ENCODE measurements at regions not wholly inside any gene's neighbourhood (a gene's known extent, or its start where the extent isn't known, plus 50 kb on each side); places are given as distances from the start of the nearest gene placed in this dataset.
A peak's percentile ranks its signal among the peaks of the same experiment; 100 is the strongest.
"Not testable (repeated sequence)": the region's sequence is repeated elsewhere in the genome, so short reads cannot be mapped to it uniquely, and the experiment has no call there.

- H3K4me1 ChIP-seq (ENCODE audit: low read length); H3K9me3 ChIP-seq (replicated peaks; ENCODE audit: insufficient read depth, low read length); H3K9ac ChIP-seq (ENCODE audit: low read length); H3K9me2 ChIP-seq (replicated peaks; ENCODE audit: insufficient read depth, low read length); H2AFZ ChIP-seq (ENCODE audit: low read length); H3K4me2 ChIP-seq (ENCODE audit: low read depth, low read length); H4K20me1 ChIP-seq (ENCODE audit: insufficient read depth, low read length); H3K27me3 ChIP-seq (replicated peaks; ENCODE audit: insufficient read depth, low read length); H3K79me2 ChIP-seq (ENCODE audit: low read length); H3F3A ChIP-seq (ENCODE audit: insufficient read depth, low read length); H3K36me3 ChIP-seq (replicated peaks; ENCODE audit: insufficient read depth, low read length); H3K27ac ChIP-seq (ENCODE audit: low read length); DNase-seq; H3K4me3 ChIP-seq (ENCODE audit: low read length): not testable (repeated sequence)
These were observed 107.9 kb upstream of the FBXO28 start for GRCh38 chr1:224005973-224006372.

DNA sequence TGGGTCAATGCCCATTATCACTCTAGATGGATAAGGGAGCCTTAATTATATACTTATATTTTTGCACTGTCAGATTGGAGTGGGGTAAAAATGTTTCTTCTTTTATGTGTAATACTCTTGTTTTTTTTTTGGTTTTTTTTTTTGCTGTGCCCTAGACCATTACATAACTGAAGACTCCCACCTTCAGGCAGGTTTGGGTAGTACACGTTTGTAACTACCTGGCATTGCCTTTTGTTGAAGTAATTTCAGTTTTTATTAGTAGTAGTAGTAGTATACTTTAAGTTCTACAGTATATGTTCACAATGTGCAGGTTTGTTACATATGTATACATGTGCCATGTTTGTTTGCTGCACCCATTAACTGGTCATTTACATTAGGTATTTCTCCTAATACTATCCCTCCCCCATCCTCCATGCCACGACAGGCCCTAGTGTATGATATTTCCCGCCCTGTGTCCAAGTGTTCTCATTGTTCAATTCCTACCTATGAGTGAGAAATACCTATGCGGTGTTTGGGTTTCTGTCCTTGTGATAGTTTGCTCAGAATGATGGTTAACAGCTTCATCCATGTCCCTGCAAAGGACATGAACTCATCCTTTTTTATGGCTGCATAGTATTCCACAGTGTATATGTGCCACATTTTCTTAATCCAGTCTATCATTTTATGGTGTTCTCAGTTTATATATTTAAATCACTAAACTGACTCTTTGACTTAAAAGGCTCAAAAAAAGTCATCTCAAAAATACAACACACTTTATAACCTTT is 109.2 kb upstream of the FBXO28 start:
- not testable (repeated sequence) for H3K9me3 ChIP-seq (replicated peaks; ENCODE audit: insufficient read depth, low read length); H3K36me3 ChIP-seq (replicated peaks; ENCODE audit: insufficient read depth, low read length); H3K4me1 ChIP-seq (ENCODE audit: low read length); H3K9me2 ChIP-seq (replicated peaks; ENCODE audit: insufficient read depth, low read length); H3K4me2 ChIP-seq (ENCODE audit: low read depth, low read length); H2AFZ ChIP-seq (ENCODE audit: low read length); H3K27me3 ChIP-seq (replicated peaks; ENCODE audit: insufficient read depth, low read length); H3F3A ChIP-seq (ENCODE audit: insufficient read depth, low read length); H3K27ac ChIP-seq (ENCODE audit: low read length); H3K4me3 ChIP-seq (ENCODE audit: low read length); H3K79me2 ChIP-seq (ENCODE audit: low read length); H4K20me1 ChIP-seq (ENCODE audit: insufficient read depth, low read length); H3K9ac ChIP-seq (ENCODE audit: low read length)
- DNase-seq = peak; percentile 56
- TF ChIP-seq CTCF (IDR thresholded peaks at IDR 0.05; ENCODE audit: low read length) = peak; percentile 45

GRCh38 chr1:224003896-224004295 is 110.0 kb upstream of the FBXO28 start:
- not testable (repeated sequence) for H3K4me1 ChIP-seq (ENCODE audit: low read length); H3K4me2 ChIP-seq (ENCODE audit: low read depth, low read length)

GRCh38 chr1:224001757-224002156 is 112.2 kb upstream of the FBXO28 start:
- not testable (repeated sequence) for H3K9me2 ChIP-seq (replicated peaks; ENCODE audit: insufficient read depth, low read length); H2AFZ ChIP-seq (ENCODE audit: low read length); H3K27me3 ChIP-seq (replicated peaks; ENCODE audit: insufficient read depth, low read length); H3K79me2 ChIP-seq (ENCODE audit: low read length); H4K20me1 ChIP-seq (ENCODE audit: insufficient read depth, low read length); H3K4me3 ChIP-seq (ENCODE audit: low read length); H3K4me2 ChIP-seq (ENCODE audit: low read depth, low read length); DNase-seq; H3K4me1 ChIP-seq (ENCODE audit: low read length); H3K9ac ChIP-seq (ENCODE audit: low read length); H3K36me3 ChIP-seq (replicated peaks; ENCODE audit: insufficient read depth, low read length); H3K27ac ChIP-seq (ENCODE audit: low read length); H3K9me3 ChIP-seq (replicated peaks; ENCODE audit: insufficient read depth, low read length); H3F3A ChIP-seq (ENCODE audit: insufficient read depth, low read length)

More at GRCh38 chr1:224003896-224004295, 110.0 kb upstream of the FBXO28 start:
- H2AFZ ChIP-seq (ENCODE audit: low read length); H4K20me1 ChIP-seq (ENCODE audit: insufficient read depth, low read length); H3F3A ChIP-seq (ENCODE audit: insufficient read depth, low read length); H3K27me3 ChIP-seq (replicated peaks; ENCODE audit: insufficient read depth, low read length); H3K36me3 ChIP-seq (replicated peaks; ENCODE audit: insufficient read depth, low read length); H3K9me2 ChIP-seq (replicated peaks; ENCODE audit: insufficient read depth, low read length); H3K9ac ChIP-seq (ENCODE audit: low read length); H3K27ac ChIP-seq (ENCODE audit: low read length); H3K4me3 ChIP-seq (ENCODE audit: low read length); DNase-seq; H3K79me2 ChIP-seq (ENCODE audit: low read length); H3K9me3 ChIP-seq (replicated peaks; ENCODE audit: insufficient read depth, low read length): not testable (repeated sequence)

GRCh38 chr1:223999761-224000160 is 114.2 kb upstream of the FBXO28 start:
- H3K4me2 ChIP-seq (ENCODE audit: low read depth, low read length); H3K79me2 ChIP-seq (ENCODE audit: low read length); H3F3A ChIP-seq (ENCODE audit: insufficient read depth, low read length); H3K9ac ChIP-seq (ENCODE audit: low read length); H4K20me1 ChIP-seq (ENCODE audit: insufficient read depth, low read length); H3K4me1 ChIP-seq (ENCODE audit: low read length); H3K36me3 ChIP-seq (replicated peaks; ENCODE audit: insufficient read depth, low read length); DNase-seq; H3K9me3 ChIP-seq (replicated peaks; ENCODE audit: insufficient read depth, low read length); H3K27me3 ChIP-seq (replicated peaks; ENCODE audit: insufficient read depth, low read length); H3K27ac ChIP-seq (ENCODE audit: low read length); H2AFZ ChIP-seq (ENCODE audit: low read length); H3K9me2 ChIP-seq (replicated peaks; ENCODE audit: insufficient read depth, low read length); H3K4me3 ChIP-seq (ENCODE audit: low read length): not testable (repeated sequence)

DNA sequence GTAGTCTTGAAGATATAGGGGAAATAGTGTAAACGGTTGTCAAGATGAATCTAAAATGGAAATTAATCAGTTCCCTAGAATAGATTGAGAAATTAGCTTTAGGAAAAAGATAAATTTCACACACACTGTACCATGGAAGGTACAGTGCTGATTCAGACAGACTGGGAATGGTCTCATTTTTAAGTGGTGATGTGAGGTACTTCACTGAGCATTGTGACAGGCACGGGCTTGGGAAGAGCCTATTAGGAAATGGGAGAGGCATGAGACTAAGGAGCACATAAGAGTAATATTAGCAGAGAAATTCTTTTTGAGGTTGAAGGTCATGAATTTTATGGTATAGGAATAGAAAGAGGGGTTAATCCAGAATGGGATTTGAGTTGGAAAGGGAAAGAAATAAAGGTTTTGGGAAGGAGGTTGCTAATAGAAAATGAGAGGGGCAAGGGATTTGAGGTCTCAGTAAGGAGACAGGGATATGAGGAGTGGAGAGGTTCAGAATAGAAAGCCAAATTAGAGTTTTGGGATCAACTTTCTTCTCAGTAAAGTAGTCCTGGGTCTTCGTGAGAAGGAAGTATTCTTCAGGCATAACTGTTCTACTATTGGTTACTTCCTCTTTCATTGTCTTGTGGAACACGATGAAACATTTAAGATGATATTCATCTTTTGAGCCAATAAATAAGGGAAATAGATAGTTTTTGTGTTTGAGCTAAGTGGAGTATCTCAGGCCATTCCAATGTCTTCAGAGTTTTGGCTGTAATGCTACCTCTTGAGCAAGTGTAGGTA is 115.0 kb upstream of the FBXO28 start:
- H3K27me3 ChIP-seq (replicated peaks; ENCODE audit: insufficient read depth, low read length); H4K20me1 ChIP-seq (ENCODE audit: insufficient read depth, low read length); H3K9me3 ChIP-seq (replicated peaks; ENCODE audit: insufficient read depth, low read length); H3K9me2 ChIP-seq (replicated peaks; ENCODE audit: insufficient read depth, low read length); H2AFZ ChIP-seq (ENCODE audit: low read length); H3K9ac ChIP-seq (ENCODE audit: low read length); H3K4me1 ChIP-seq (ENCODE audit: low read length); H3K79me2 ChIP-seq (ENCODE audit: low read length); H3F3A ChIP-seq (ENCODE audit: insufficient read depth, low read length); H3K36me3 ChIP-seq (replicated peaks; ENCODE audit: insufficient read depth, low read length); H3K4me2 ChIP-seq (ENCODE audit: low read depth, low read length); DNase-seq; H3K4me3 ChIP-seq (ENCODE audit: low read length); H3K27ac ChIP-seq (ENCODE audit: low read length): not testable (repeated sequence)

- H3K4me3 ChIP-seq (ENCODE audit: low read length); H3K4me2 ChIP-seq (ENCODE audit: low read depth, low read length); H3K36me3 ChIP-seq (replicated peaks; ENCODE audit: insufficient read depth, low read length); DNase-seq; H4K20me1 ChIP-seq (ENCODE audit: insufficient read depth, low read length); H2AFZ ChIP-seq (ENCODE audit: low read length); H3K27me3 ChIP-seq (replicated peaks; ENCODE audit: insufficient read depth, low read length); H3K27ac ChIP-seq (ENCODE audit: low read length); H3K9me2 ChIP-seq (replicated peaks; ENCODE audit: insufficient read depth, low read length); H3K4me1 ChIP-seq (ENCODE audit: low read length); H3F3A ChIP-seq (ENCODE audit: insufficient read depth, low read length); H3K9me3 ChIP-seq (replicated peaks; ENCODE audit: insufficient read depth, low read length); H3K79me2 ChIP-seq (ENCODE audit: low read length); H3K9ac ChIP-seq (ENCODE audit: low read length): not testable (repeated sequence)
These were observed 117.5 kb upstream of the FBXO28 start for GRCh38 chr1:223996376-223996775.

Measured in MM.1S (cell line).